HG03196 (cell line): ENCODE measurements at regions not wholly inside any gene's neighbourhood (a gene's known extent, or its start where the extent isn't known, plus 50 kb on each side); places are given as distances from the start of the nearest gene placed in this dataset.

ENCODE experiments used
- ATAC-seq: cut with Tn5 transposase; IDR thresholded peaks from one replicate; pipeline ENCODE4 v1.9.1; 2021; ENCODE audit not compliant: unreplicated experiment

DNA sequence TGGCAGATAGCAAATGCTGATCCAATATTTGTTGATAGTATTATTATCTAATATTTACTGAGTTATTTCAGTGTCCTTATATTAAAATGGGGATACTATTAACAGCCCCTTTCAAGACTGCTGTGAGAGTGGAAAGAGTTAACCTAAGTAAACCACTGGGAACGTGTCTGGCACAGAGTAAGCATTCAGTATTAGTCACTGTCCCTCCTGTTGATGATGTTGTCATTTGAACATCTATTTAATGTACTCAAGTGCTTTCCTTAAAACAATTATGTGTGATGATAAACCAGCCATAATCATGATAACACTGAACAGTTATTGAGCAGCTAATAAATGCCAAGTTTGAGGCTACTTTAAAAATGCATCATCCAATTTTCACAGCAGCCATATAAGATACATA lies 135.7 kb upstream of the XYLT1 start:
- ATAC-seq: no peak

GRCh38 chr16:17605784-17606183 lies 135.0 kb upstream of the XYLT1 start:
- no peak for ATAC-seq

DNA sequence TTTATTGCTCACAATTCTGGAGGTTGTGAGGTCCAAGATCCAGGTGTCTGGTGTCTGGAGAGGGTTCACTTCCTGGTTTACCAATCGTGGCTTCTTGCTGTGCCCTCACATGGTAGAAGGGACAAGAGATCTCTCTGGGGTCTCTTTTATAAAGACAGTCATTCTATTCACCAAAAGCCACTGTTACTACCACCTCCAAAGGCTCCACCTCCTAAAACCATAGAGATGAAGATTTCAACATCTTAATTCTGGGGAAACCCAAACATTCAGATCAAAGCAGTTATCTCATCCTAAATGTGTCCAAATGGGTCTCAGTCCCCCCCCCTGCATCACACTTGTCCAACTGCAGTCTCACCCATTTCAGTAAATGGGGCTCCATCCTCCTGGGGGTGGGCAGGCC lies 132.9 kb upstream of the XYLT1 start:
- no peak for ATAC-seq

DNA sequence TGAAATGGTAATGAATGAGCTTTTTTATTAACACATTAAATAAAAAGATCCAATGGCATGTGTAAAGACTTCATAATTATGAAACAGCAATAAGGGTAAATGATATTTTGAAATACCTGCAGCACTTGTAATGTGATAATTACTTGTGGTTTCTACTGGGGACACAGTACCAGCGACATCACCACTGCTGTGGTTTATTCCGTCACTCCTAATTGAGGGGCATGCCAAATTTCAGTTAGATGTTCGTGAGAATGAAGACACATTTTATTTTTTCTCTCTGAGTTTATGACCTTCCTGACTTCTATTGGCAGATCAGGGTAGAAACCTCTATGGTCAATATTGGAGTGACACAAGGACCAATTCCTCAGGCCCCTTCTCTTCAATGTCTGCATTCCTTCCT lies 131.9 kb upstream of the XYLT1 start:
- no peak for ATAC-seq

DNA sequence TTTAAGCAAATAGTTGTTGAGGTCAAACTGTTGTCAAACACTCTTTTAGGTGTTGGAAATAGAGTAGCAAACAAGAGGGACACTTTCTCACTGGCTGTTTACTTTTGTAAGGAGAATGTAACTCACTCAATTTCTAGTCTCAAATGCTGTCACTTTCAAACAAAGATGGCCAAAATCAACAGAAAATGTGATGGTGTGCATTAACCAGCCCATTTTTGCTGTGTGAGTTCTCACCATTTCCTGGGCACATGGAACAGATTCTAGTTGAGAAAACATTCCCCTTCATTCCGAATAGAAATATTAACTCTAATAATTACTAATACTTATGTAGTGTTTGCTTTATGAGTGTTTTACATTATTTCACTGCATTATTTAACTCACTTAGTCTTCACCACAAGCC lies 128.2 kb upstream of the XYLT1 start:
- ATAC-seq: no peak

- no peak for ATAC-seq
Observed at GRCh38 chr16:17591655-17592405, 121.1 kb upstream of the XYLT1 start.

- ATAC-seq: no peak
Observed at GRCh38 chr16:17590711-17591654, 120.2 kb upstream of the XYLT1 start.

DNA sequence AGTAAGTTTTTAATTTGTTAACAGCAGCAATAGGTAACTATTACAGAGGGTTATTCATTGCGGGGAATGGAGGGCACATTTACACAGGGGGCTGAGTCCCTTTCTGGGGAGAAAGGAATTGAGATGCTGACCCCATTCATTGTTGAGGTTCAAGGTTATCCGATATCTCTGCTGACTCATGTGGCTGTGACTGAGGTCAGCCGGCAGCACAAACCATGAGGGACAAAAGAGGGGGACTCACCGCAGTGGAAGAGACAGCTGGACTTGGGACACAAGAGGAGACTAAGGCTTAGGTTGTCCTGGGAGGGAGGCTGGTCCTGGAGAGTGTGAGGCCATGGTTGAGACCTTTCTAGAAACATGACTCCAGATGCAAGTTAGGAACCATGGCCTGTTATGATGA lies 119.1 kb upstream of the XYLT1 start:
- no peak for ATAC-seq

- no peak for ATAC-seq
Observed at GRCh38 chr16:17585449-17586074, 114.8 kb upstream of the XYLT1 start.

- ATAC-seq: no peak
Observed at GRCh38 chr16:17578981-17579874, 108.5 kb upstream of the XYLT1 start.

- no peak for ATAC-seq
Observed at GRCh38 chr16:17574256-17574655, 103.5 kb upstream of the XYLT1 start.

DNA sequence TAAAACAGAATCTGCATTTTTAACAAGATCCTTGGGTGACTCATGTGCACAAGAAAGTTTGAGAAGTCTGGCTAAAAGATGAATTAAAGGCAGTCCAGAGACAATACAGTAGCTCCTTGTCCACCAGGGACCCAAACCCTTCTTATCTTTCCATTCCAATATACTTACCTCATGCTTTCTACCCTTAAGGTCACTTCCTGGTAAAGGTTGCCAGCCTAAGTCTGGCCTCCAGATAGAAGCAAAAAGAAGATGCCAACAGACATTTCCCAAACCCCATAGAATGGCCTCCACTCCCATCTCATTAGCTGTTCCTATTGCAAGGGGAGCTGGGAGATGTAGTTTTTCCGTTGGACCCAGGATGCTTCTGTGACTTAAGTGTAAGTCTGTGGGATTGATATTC lies 101.4 kb upstream of the XYLT1 start:
- no peak for ATAC-seq

GRCh38 chr16:17571499-17572093 lies 100.8 kb upstream of the XYLT1 start:
- ATAC-seq: no peak

DNA sequence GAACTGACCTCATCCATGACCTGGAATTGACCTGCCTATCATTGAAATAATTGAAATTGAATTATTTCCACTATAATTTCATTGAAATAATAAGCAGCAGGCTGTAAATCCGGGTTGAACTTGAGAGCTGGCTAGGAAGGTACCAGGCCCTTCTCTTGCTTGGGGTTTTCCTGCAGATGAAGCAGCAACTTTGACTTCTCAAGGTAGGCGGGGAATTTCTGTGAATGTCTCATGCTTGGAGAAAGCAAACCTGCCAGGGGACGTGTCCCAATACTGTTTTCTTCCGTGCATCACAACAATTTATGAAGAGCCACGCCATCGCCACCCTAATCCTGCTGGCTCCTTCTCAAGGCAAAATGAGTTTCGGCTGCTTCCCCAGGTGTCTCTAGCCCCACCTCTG lies 97.5 kb upstream of the XYLT1 start:
- no peak for ATAC-seq

- ATAC-seq: no peak
Observed at GRCh38 chr16:17567455-17567854, 96.7 kb upstream of the XYLT1 start.

DNA sequence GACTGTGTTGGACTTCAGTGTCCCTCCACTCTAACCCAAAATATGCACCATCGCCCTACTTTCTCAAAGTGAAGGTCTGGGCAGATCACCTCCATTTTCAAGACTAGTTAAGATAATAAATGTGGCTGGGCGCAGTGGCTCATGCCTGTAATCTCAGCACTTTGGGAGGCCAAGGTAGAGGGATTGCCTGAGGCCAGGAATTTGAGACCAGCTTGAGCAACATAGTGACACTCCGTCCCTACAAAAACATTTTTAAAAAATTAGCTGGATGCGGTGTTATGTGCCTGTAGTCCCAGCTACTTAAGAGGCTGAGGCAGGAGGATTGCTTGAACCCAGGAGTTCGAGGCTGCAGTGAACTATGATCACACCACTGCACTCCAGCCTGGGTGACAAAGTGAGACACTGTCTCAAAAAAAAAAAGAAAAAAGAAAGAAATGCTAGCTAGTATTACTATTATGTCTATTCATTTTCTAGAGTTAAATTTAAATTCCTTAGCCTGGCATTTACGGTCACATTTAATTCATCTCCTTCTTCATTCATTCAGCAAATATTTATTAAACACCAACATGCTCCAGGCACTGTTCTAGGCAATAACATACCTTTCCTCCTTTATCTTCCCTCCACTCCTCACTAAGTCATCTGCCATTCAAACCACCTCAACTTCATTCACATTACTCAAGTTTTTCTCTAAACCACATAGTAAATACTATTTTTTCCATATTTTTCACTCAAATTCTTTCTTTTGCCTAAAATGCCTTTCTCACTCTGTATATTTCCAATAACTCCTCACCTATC lies 96.1 kb upstream of the XYLT1 start:
- ATAC-seq: no peak

- ATAC-seq: no peak
Observed at GRCh38 chr16:17566075-17566474, 95.3 kb upstream of the XYLT1 start.

- ATAC-seq: no peak
Observed at GRCh38 chr16:17565605-17566004, 94.8 kb upstream of the XYLT1 start.

DNA sequence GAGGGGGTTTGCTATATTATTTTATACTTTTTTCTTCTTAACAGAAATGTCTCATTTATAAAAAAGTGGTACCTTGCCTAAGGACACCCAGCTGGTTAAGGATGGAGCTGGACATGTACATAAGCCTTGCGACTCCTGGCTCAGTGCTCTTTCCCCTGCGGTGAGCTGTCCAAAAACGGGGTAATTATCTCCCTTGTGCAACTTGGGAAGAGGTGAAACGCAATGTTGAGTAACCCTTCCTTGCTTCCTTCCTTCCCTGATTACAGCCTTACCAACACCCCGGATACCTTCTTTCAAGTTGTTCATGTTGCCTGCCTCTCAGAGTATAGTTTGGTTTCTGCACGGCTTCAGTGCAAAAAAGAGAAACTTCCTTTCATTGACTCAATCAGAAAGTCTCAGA lies 94.1 kb upstream of the XYLT1 start:
- ATAC-seq: no peak
